CD4-positive, alpha-beta memory T cell (primary cell): ENCODE measurements at regions not wholly inside any gene's neighbourhood (a gene's known extent, or its start where the extent isn't known, plus 50 kb on each side); places are given as distances from the start of the nearest gene placed in this dataset.

ENCODE experiments used
- CTCF ChIA-PET: fragments of 350-600 bp; sonication (Branson Sonifier 250); formaldehyde crosslinking; loops from one replicate; lab custom pipeline; 2021; ENCODE audit warnings: inconsistent platforms; ENCODE audit not compliant: partially characterized antibody; lab: Charles Lee
- POLR2A ChIA-PET: fragments of 350-600 bp; sonication (Branson Sonifier 250); formaldehyde crosslinking; loops from one replicate; lab custom pipeline; 2021; ENCODE audit not compliant: partially characterized antibody; lab: Charles Lee
- DNase-seq, 5 donors: peaks; one replicate each; pipeline versions ENCODE4 v3.0.0 to v3.0.0-alpha.2; 2020 to 2022; ENCODE audit warnings: mixed read lengths in 1 of 5
- H3K27ac ChIP-seq: one replicate; pipeline ENCODE4 v1.7.0; 2013; ENCODE audit warnings: low read depth, low read length
- H3K27me3 ChIP-seq: 2 replicates; pipeline ENCODE4 v1.7.0; 2013; ENCODE audit warnings: mild to moderate bottlenecking, low read length, moderate library complexity; ENCODE audit not compliant: insufficient read depth
- H3K36me3 ChIP-seq: 2 replicates; pipeline ENCODE4 v1.7.0; 2013; ENCODE audit warnings: mild to moderate bottlenecking, low read length, moderate library complexity; ENCODE audit not compliant: insufficient read depth
- H3K4me1 ChIP-seq: 2 replicates; pipeline ENCODE4 v1.7.0; 2013; ENCODE audit warnings: mild to moderate bottlenecking, low read length, moderate library complexity; ENCODE audit not compliant: insufficient read depth
- H3K4me3 ChIP-seq, 2 donors: one replicate each; pipeline ENCODE4 v1.7.0; 2013; ENCODE audit warnings: low read length in 2 of 2, mild to moderate bottlenecking in 1 of 2
- H3K9me3 ChIP-seq, 2 donors: one replicate each; pipeline ENCODE4 v1.7.0; 2013; ENCODE audit warnings: low read length in 2 of 2, control low read depth in 1 of 2; ENCODE audit not compliant: control insufficient read depth in 1 of 2
- H3K27ac Mint-ChIP-seq, 7 donors: one replicate each; pipeline ENCODE4 v1.8.0; 2020 to 2021; ENCODE audit warnings: mixed read lengths in 7 of 7, mild to moderate bottlenecking in 6 of 7, inconsistent platforms in 3 of 7, moderate library complexity in 3 of 7
- H3K27me3 Mint-ChIP-seq, 2 donors: one replicate each; pipeline ENCODE4 v1.8.0; 2020 to 2021; ENCODE audit warnings: mixed read lengths in 2 of 2
- H3K36me3 Mint-ChIP-seq, 2 donors: one replicate each; pipeline ENCODE4 v1.8.0; 2020 to 2021; ENCODE audit warnings: mixed read lengths in 2 of 2, inconsistent platforms in 1 of 2, mild to moderate bottlenecking in 1 of 2
- H3K4me1 Mint-ChIP-seq, 4 donors: one replicate each; pipeline ENCODE4 v1.8.0; 2020 to 2021; ENCODE audit warnings: mixed read lengths in 4 of 4, mild to moderate bottlenecking in 1 of 4
- H3K4me3 Mint-ChIP-seq, 8 donors: one replicate each; pipeline ENCODE4 v1.8.0; 2020 to 2021; ENCODE audit warnings: mixed read lengths in 8 of 8, mild to moderate bottlenecking in 7 of 8, moderate library complexity in 6 of 8, inconsistent platforms in 3 of 8
- H3K9me3 Mint-ChIP-seq, 8 donors: one replicate each; pipeline ENCODE4 v1.8.0; 2020 to 2021; ENCODE audit warnings: mixed read lengths in 8 of 8, mild to moderate bottlenecking in 5 of 8, inconsistent platforms in 3 of 8, moderate library complexity in 1 of 8
- intact Hi-C: fragments of 100-400 bp; cut with micrococcal nuclease; formaldehyde crosslinking; loops from one replicate; pipeline ENCODE4 v1.15.1; 2023

- no peaks in the 10 kb centered on the region for H3K36me3 Mint-ChIP-seq
- H3K27ac Mint-ChIP-seq: no peak overlapping the region
- no peaks in the 10 kb centered on the region for H3K27me3 Mint-ChIP-seq
- H3K4me1 Mint-ChIP-seq: peaks cover 0 to 3% (median 1%) of the 10 kb centered on the region in 4 donors
- no peaks in the 10 kb centered on the region for H3K4me1 ChIP-seq
- DNase-seq: no peak
- H3K9me3 Mint-ChIP-seq: no peaks in the 10 kb centered on the region
- intact Hi-C loops: no loop called here
- H3K27me3 ChIP-seq: no peaks in the 10 kb centered on the region
- H3K4me3 ChIP-seq: no peak overlapping the region
- H3K27ac ChIP-seq: no peak overlapping the region
- ChIA-PET CTCF (no interaction called here), POLR2A (no interaction called here)
- no peak overlapping the region for H3K4me3 Mint-ChIP-seq
- no peaks in the 10 kb centered on the region for H3K9me3 ChIP-seq
- no peaks in the 10 kb centered on the region for H3K36me3 ChIP-seq
Measured at GRCh38 chr4:11609751-11610150, 181.1 kb upstream of the HS3ST1 start.

- intact Hi-C loops: no loop called here
- ChIA-PET CTCF (no interaction called here), POLR2A (no interaction called here)
- Histone ChIP-seq H3K27me3 (no peaks in the 10 kb centered on the region), H3K36me3 (no peaks in the 10 kb centered on the region), H3K4me3 (no peak overlapping the region), H3K27ac (no peak overlapping the region), H3K9me3 (no peaks in the 10 kb centered on the region), H3K4me1 (no peaks in the 10 kb centered on the region)
- Mint-ChIP-seq H3K36me3 (no peaks in the 10 kb centered on the region), H3K4me3 (no peak overlapping the region), H3K27me3 (no peaks in the 10 kb centered on the region), H3K9me3 (no peaks in the 10 kb centered on the region), H3K4me1 (peaks cover 0 to 3% (median 1%) of the 10 kb centered on the region in 4 donors), H3K27ac (no peak overlapping the region)
- DNase-seq: no peak
Measured at GRCh38 chr4:11608992-11609391, 180.3 kb upstream of the HS3ST1 start.

- ChIA-PET POLR2A (no interaction called here), CTCF (no interaction called here)
- Histone ChIP-seq H3K36me3 (no peaks in the 10 kb centered on the region), H3K4me1 (no peaks in the 10 kb centered on the region), H3K27me3 (no peaks in the 10 kb centered on the region), H3K27ac (no peak overlapping the region), H3K9me3 (no peaks in the 10 kb centered on the region), H3K4me3 (no peak overlapping the region)
- Mint-ChIP-seq H3K4me1 (peaks cover 0 to 3% (median under 1%) of the 10 kb centered on the region in 4 donors), H3K27ac (no peak overlapping the region), H3K9me3 (no peaks in the 10 kb centered on the region), H3K27me3 (no peaks in the 10 kb centered on the region), H3K4me3 (no peak overlapping the region), H3K36me3 (no peaks in the 10 kb centered on the region)
- intact Hi-C loops: no loop called here
- no peak for DNase-seq
Measured at GRCh38 chr4:11606078-11606477, 177.4 kb upstream of the HS3ST1 start.

GRCh38 chr4:11605597-11605996 is 176.9 kb upstream of the HS3ST1 start:
- CTCF ChIA-PET: no interaction called here

GRCh38 chr4:11604821-11605220 is 176.1 kb upstream of the HS3ST1 start:
- Histone ChIP-seq H3K4me3 (no peak overlapping the region), H3K9me3 (no peaks in the 10 kb centered on the region), H3K27ac (no peak overlapping the region), H3K27me3 (no peaks in the 10 kb centered on the region), H3K4me1 (no peaks in the 10 kb centered on the region), H3K36me3 (no peaks in the 10 kb centered on the region)
- H3K27ac Mint-ChIP-seq: no peak overlapping the region
- POLR2A ChIA-PET: no interaction called here
- no peak overlapping the region for H3K4me3 Mint-ChIP-seq
- no peaks in the 10 kb centered on the region for H3K36me3 Mint-ChIP-seq
- peaks cover 0 to 3% (median under 1%) of the 10 kb centered on the region in 4 donors for H3K4me1 Mint-ChIP-seq
- DNase-seq: no peak
- no peaks in the 10 kb centered on the region for H3K9me3 Mint-ChIP-seq
- H3K27me3 Mint-ChIP-seq: no peaks in the 10 kb centered on the region
- CTCF ChIA-PET: no interaction called here
- intact Hi-C loops: no loop called here

More at GRCh38 chr4:11605597-11605996, 176.9 kb upstream of the HS3ST1 start:
- Histone ChIP-seq H3K4me1 (no peaks in the 10 kb centered on the region), H3K4me3 (no peak overlapping the region), H3K9me3 (no peaks in the 10 kb centered on the region), H3K36me3 (no peaks in the 10 kb centered on the region), H3K27me3 (no peaks in the 10 kb centered on the region), H3K27ac (no peak overlapping the region)
- no peaks in the 10 kb centered on the region for H3K9me3 Mint-ChIP-seq
- peaks cover 0 to 3% (median under 1%) of the 10 kb centered on the region in 4 donors for H3K4me1 Mint-ChIP-seq
- no peaks in the 10 kb centered on the region for H3K36me3 Mint-ChIP-seq
- POLR2A ChIA-PET: no interaction called here
- intact Hi-C loops: no loop called here
- no peak for DNase-seq
- no peaks in the 10 kb centered on the region for H3K27me3 Mint-ChIP-seq
- no peak overlapping the region for H3K4me3 Mint-ChIP-seq
- no peak overlapping the region for H3K27ac Mint-ChIP-seq

- Mint-ChIP-seq H3K9me3 (no peaks in the 10 kb centered on the region), H3K4me1 (peaks cover 0 to 1% (median 0%) of the 10 kb centered on the region in 4 donors), H3K27ac (no peak overlapping the region), H3K4me3 (no peak overlapping the region), H3K36me3 (no peaks in the 10 kb centered on the region), H3K27me3 (no peaks in the 10 kb centered on the region)
- Histone ChIP-seq H3K36me3 (no peaks in the 10 kb centered on the region), H3K27ac (no peak overlapping the region), H3K27me3 (no peaks in the 10 kb centered on the region), H3K4me3 (no peak overlapping the region), H3K4me1 (no peaks in the 10 kb centered on the region), H3K9me3 (no peaks in the 10 kb centered on the region)
- ChIA-PET CTCF (no interaction called here), POLR2A (no interaction called here)
- intact Hi-C loops: no loop called here
- DNase-seq: no peak
Measured at GRCh38 chr4:11603591-11604194, 175.0 kb upstream of the HS3ST1 start.

- intact Hi-C loops: no loop called here
- Histone ChIP-seq H3K36me3 (no peaks in the 10 kb centered on the region), H3K4me3 (no peak overlapping the region), H3K27ac (no peak overlapping the region), H3K4me1 (no peaks in the 10 kb centered on the region), H3K27me3 (no peaks in the 10 kb centered on the region), H3K9me3 (no peaks in the 10 kb centered on the region)
- Mint-ChIP-seq H3K36me3 (no peaks in the 10 kb centered on the region), H3K9me3 (no peaks in the 10 kb centered on the region), H3K27ac (no peak overlapping the region), H3K27me3 (no peaks in the 10 kb centered on the region), H3K4me1 (peaks cover 0 to 3% (median 0%) of the 10 kb centered on the region in 4 donors), H3K4me3 (no peak overlapping the region)
- DNase-seq: no peak
- ChIA-PET CTCF (no interaction called here), POLR2A (no interaction called here)
Measured at GRCh38 chr4:11602606-11603340, 174.1 kb upstream of the HS3ST1 start.
